Right atrium auricular region (tissue), 2 donors: ENCODE measurements at regions not wholly inside any gene's neighbourhood (a gene's known extent, or its start where the extent isn't known, plus 50 kb on each side); places are given as distances from the start of the nearest gene placed in this dataset.

Source experiments
- DNase-seq: peaks from one replicate; pipeline ENCODE4 v3.0.0-alpha.2; 2019; ENCODE audit warnings: low spot score
- H3K27ac ChIP-seq, 2 donors: fragments of 200-600 bp; sonication (generic); 1 replicate in 1 of 2; 2 replicates in 1 of 2; pipeline ENCODE4 v1.5.1; 2016 to 2019
- H3K27me3 ChIP-seq, 2 donors: fragments of 200-600 bp; sonication (generic); one replicate each; pipeline versions ENCODE4 v1.5.1 to v1.6.0; 2017 to 2019
- H3K36me3 ChIP-seq: fragments of 200-600 bp; sonication (generic); one replicate; pipeline ENCODE4 v1.5.1; 2016
- H3K4me1 ChIP-seq, 2 donors: fragments of 200-600 bp; sonication (generic); one replicate each; pipeline versions ENCODE4 v1.5.1 to v1.6.0; 2017 to 2019
- H3K4me3 ChIP-seq, 2 donors: fragments of 200-600 bp; sonication (generic); 1 replicate in 1 of 2; 2 replicates in 1 of 2; pipeline ENCODE4 v1.5.1; 2017 to 2019; ENCODE audit warnings: mild to moderate bottlenecking in 1 of 2, moderate library complexity in 1 of 2
- H3K9me3 ChIP-seq, 2 donors: fragments of 200-600 bp; sonication (generic); one replicate each; pipeline ENCODE4 v1.5.1; 2019
- TF ChIP-seq, protein P1 (sequence below), 2 donors: fragments of 200-600 bp; sonication (generic); IDR thresholded peaks; one replicate each; pipeline ENCODE4 v1.5.1; 2019; ENCODE audit warnings: antibody characterized with exemption in 2 of 2

DNA sequence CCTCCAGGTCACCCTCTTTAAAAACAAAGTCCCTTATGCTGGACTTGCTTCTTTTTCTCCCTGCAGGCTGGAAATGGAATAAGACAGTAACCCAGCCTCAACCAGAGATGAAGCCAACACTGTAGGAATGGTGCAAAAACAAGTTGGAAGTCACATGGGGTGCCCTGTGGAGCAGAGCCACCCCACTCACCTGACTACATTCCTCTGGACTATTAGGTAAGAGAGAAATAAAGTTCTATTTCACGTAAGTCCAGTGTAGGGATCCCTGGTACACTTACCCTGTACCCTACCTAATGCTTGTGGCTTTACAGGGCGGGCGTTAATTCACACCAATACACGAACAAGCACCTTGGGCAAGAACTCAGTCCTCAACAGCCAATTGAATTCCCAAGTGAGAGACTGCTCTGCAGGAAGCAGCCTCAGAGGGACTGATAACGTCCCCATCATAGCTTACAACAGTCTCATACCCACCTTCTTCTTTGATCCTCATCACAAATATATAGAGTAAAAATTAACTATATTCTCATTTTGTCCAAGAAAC lies 112.5 kb upstream of the FGGY start:
- TF ChIP-seq, protein P1, sequence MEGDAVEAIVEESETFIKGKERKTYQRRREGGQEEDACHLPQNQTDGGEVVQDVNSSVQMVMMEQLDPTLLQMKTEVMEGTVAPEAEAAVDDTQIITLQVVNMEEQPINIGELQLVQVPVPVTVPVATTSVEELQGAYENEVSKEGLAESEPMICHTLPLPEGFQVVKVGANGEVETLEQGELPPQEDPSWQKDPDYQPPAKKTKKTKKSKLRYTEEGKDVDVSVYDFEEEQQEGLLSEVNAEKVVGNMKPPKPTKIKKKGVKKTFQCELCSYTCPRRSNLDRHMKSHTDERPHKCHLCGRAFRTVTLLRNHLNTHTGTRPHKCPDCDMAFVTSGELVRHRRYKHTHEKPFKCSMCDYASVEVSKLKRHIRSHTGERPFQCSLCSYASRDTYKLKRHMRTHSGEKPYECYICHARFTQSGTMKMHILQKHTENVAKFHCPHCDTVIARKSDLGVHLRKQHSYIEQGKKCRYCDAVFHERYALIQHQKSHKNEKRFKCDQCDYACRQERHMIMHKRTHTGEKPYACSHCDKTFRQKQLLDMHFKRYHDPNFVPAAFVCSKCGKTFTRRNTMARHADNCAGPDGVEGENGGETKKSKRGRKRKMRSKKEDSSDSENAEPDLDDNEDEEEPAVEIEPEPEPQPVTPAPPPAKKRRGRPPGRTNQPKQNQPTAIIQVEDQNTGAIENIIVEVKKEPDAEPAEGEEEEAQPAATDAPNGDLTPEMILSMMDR (IDR thresholded peaks at IDR 0.05): no peak
- peaks cover 0 to 16% of the 10 kb centered on the region in 2 donors for H3K4me1 ChIP-seq
- no peaks in the 10 kb centered on the region for H3K9me3 ChIP-seq
- no peaks in the 10 kb centered on the region for H3K27me3 ChIP-seq
- no peak for DNase-seq
- H3K36me3 ChIP-seq: no peaks in the 10 kb centered on the region
- no peak overlapping the region for H3K4me3 ChIP-seq
- no peak overlapping the region for H3K27ac ChIP-seq

DNA sequence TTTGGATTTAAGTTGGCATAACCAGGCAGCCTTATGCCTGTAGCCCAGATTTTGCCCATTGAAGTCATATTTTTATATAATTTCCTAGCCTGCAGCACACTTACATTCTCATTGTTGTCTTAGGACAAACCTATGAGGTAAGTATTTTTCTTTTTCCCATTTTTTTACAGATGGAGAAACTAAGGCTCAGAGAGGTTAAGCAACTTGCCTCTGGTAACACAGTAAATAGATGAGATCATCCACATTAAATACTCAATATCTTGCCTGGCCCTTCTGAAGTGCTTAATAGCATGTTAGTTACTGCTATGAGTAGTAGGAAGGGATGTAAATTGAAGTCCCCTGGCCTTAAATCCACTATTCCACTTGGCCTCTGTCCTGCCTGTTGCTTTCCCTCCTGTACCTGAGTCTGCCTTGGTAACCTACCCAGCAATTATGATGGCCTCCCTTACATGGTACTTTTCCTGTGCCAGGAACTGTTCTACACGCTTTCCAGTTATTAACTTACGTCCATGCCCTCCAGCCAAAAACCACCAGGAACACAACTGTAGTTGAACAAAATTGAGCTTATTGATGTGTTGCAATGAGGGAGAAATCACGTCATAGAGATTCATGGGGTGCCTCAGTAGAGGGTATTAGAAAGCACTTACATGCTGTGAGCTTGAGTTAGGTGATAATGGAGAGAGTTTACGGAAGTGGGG lies 111.6 kb upstream of the FGGY start:
- H3K9me3 ChIP-seq: no peaks in the 10 kb centered on the region
- TF ChIP-seq, protein P1 (IDR thresholded peaks at IDR 0.05): no peak
- peaks cover 0 to 9% of the 10 kb centered on the region in 2 donors for H3K4me1 ChIP-seq
- no peaks in the 10 kb centered on the region for H3K36me3 ChIP-seq
- no peaks in the 10 kb centered on the region for H3K27me3 ChIP-seq
- no peak overlapping the region for H3K4me3 ChIP-seq
- no peak for DNase-seq
- no peak overlapping the region for H3K27ac ChIP-seq

DNA sequence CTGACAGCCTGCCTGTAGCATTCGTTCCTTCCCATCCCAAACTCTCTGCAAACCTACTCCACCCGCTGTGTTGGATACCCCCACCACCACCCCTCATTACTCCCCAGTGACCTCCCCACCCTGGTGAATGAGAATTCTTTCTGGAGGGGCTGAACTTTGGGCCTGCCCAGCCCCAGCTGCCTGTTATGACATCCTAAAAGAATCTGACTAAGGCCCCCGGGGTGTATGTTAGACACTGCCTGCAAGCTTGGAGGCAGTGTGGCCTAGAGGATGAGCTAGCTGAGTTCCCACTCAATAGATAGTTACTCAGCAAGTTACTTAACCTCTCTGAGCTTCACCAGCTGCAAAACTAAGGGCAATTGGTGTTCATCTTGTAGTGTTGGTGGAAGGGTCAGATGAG lies 110.2 kb upstream of the FGGY start:
- no peak overlapping the region for H3K4me3 ChIP-seq
- H3K27me3 ChIP-seq: no peaks in the 10 kb centered on the region
- H3K27ac ChIP-seq: no peak overlapping the region
- no peaks in the 10 kb centered on the region for H3K9me3 ChIP-seq
- DNase-seq: peak; percentile 66
- no peaks in the 10 kb centered on the region for H3K36me3 ChIP-seq
- peaks cover 0 to 9% of the 10 kb centered on the region in 2 donors for H3K4me1 ChIP-seq
- TF ChIP-seq, protein P1 (IDR thresholded peaks at IDR 0.05): no peak

DNA sequence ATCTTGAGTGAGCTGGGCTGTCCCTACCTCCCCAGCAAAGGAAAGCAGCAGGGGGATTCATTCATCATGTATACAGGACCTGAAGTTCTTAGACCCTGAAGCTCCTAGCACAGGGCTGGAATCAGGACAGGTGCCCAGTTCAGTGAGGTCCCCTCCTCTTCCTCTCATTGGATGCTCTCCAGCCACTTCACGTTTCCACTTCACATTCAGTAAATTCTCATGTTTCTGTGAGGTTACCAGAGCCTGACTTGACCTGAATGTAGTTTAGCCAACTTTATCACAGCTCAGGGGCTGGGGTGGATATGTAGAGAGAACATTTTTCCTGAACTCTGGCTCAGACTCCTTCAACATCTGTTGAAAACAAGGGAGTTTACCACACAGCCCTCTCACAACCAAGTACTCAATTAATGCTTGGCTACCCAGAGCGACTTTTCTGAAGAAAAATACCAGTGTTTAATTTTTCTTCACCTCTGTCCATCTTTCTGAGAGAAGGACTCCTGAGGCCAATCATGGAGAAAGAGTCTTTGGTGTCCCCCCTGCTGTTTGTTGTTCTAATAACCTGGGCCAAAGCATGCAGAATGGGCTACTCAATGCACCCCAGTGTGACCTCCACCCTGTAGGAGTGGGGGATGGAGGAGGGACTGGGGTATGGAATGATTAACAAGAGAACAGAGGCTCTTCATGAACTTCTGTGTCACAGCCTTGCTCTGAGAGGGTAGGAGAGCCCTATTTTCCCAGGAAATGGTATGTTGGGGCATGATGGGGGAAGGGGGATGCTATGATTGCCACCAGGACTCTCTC lies 108.3 kb upstream of the FGGY start:
- peaks cover 0 to 9% of the 10 kb centered on the region in 2 donors for H3K4me1 ChIP-seq
- TF ChIP-seq, protein P1 (IDR thresholded peaks at IDR 0.05): no peak
- DNase-seq: no peak
- H3K27ac ChIP-seq: no peak overlapping the region
- H3K27me3 ChIP-seq: no peaks in the 10 kb centered on the region
- H3K36me3 ChIP-seq: no peaks in the 10 kb centered on the region
- H3K4me3 ChIP-seq: no peak overlapping the region
- peaks cover 0 to 2% of the 10 kb centered on the region in 2 donors for H3K9me3 ChIP-seq

DNA sequence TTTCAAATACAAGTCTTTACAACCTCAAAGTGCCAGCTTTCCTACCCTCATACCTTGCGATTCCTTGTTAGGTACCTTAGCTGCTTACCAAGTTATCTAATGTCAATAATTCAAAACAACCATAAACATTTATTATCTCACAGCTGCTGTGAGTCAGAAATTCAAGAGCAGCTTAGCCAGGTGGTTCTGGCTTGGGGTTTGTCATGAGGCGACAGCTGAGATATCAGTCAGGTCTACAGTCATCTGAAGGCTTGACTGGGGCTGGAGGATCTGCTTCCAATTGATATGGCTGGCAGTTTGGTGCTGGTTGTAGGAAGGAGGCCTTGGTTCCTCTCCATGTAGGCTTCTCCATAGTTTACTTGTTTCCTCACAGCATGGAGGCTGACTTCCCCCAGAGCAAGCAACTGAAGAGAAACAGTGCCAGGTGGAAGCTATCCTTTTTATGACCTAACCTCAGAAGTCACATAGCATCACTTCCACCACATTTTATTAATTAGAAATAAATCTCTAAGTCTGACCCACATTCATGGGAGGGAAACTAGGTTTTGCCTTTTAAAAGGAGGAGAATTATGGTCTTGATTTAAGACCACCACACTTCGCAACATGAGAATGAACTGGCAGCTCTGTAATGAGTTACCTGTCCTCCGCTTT lies 103.3 kb upstream of the FGGY start:
- H3K9me3 ChIP-seq: peaks cover 0 to 6% of the 10 kb centered on the region in 2 donors
- H3K4me3 ChIP-seq: no peak overlapping the region
- DNase-seq: no peak
- H3K27ac ChIP-seq: no peak overlapping the region
- TF ChIP-seq, protein P1 (IDR thresholded peaks at IDR 0.05): no peak
- H3K27me3 ChIP-seq: no peaks in the 10 kb centered on the region
- H3K36me3 ChIP-seq: no peaks in the 10 kb centered on the region
- H3K4me1 ChIP-seq: peaks cover 0 to 4% of the 10 kb centered on the region in 2 donors
